H7 (cell line): ENCODE measurements at regions not wholly inside any gene's neighbourhood (a gene's known extent, or its start where the extent isn't known, plus 50 kb on each side); places are given as distances from the start of the nearest gene placed in this dataset.
A peak's percentile ranks its signal among the peaks of the same experiment; 100 is the strongest.

Source experiments
- DNase-seq: peaks from one replicate; pipeline ENCODE4 v3.0.0; 2012
- H3K27me3 ChIP-seq: 2 replicates; pipeline ENCODE4 v1.6.0; 2011; ENCODE audit warnings: mild to moderate bottlenecking, low read length; ENCODE audit not compliant: control insufficient read depth, insufficient read depth
- H3K36me3 ChIP-seq: replicated peaks from 2 replicates; pipeline ENCODE4 v1.5.1; 2011; ENCODE audit warnings: low read length; ENCODE audit not compliant: control insufficient read depth, insufficient read depth
- H3K4me3 ChIP-seq: 2 replicates; pipeline ENCODE4 v1.5.1; 2011; ENCODE audit warnings: low read depth, mild to moderate bottlenecking, control low read depth, low read length, moderate library complexity; ENCODE audit not compliant: insufficient read depth

DNA sequence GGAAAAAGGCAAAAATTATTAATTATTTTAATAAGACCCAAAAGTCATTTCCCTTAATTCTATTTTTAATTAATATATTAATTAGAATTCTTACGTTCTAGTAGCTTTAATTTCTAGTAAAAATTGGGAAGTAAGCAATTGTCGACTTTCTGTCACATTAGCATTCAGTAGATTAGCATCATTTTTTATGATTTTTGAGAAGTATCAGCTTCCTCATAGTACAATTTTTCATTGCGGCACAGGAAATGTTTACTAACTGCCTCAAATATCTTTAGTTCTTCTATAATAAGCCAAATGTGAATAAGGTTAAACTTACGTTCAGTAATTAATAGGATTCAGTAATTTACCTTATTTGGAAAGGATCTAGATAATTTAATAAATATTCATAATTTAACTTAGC is 687.4 kb downstream of the EPM2A start:
- DNase-seq: no peak

DNA sequence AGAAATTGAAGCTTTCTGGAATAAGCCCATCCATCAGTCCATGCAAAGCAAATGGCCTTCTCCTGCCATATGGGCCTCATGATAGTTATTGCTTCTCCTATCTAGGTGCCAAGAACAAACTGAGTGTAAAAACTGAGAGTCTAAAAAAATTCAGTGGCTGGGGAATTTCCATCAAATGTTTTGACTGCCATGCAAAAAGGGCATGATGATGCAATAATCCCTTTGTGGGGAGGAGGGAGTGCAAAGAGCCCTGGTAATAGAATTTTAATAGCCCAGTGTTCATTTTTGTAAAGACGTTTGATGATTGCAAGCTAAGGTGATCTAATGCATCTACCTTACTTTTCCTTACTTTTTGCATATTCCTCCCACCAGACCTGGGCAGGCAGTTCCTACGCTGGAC is 683.7 kb downstream of the EPM2A start:
- no peak for DNase-seq
- Histone ChIP-seq H3K4me3 (no peak overlapping the region), H3K27me3 (no peaks in the 10 kb centered on the region), H3K36me3 (no peaks in the 10 kb centered on the region)

More for the DNA sequence above, 687.4 kb downstream of the EPM2A start:
- H3K4me3 ChIP-seq: no peak overlapping the region
- H3K27me3 ChIP-seq: no peaks in the 10 kb centered on the region
- H3K36me3 ChIP-seq: no peaks in the 10 kb centered on the region

DNA sequence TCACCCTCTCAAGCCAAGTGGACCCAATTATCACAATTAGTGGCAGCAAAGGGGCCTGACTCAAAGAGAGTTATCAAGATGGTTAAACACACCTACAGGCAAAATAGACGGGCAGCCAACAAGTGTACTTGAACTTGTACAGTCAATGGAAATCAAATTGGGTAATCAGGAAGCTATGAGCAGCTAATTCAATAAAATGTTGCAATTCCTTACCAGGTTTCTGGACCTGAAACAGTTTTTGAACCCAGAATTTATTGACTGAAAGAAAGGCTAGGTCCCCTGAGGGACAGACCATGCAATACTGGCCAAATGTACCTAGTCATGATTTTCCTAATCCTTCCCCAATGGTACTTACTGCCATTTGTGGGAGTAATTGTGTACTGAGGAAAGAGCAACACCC is 679.8 kb downstream of the EPM2A start:
- Histone ChIP-seq H3K4me3 (no peak overlapping the region), H3K27me3 (no peaks in the 10 kb centered on the region), H3K36me3 (no peaks in the 10 kb centered on the region)
- DNase-seq: no peak

DNA sequence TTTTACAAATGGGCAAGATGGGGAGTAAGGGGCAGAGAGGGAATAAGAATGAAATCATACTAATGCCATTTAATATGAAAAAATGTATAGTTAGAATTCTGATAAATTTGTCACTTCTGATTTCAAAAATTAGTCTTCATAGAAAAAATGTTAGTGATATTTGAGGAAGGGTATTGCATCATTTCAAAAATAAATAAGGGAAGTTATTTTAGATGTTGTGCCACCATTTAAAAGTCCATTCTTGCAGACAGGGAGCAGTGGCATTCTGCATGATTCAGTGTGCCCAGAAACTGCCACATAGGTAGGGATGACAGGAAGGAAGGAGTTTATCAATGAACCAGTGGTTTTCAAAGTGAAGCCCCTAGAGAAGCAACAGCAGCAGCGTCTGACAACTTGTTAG is 674.6 kb downstream of the EPM2A start:
- no peaks in the 10 kb centered on the region for H3K36me3 ChIP-seq
- no peak for DNase-seq
- no peaks in the 10 kb centered on the region for H3K27me3 ChIP-seq
- H3K4me3 ChIP-seq: no peak overlapping the region

DNA sequence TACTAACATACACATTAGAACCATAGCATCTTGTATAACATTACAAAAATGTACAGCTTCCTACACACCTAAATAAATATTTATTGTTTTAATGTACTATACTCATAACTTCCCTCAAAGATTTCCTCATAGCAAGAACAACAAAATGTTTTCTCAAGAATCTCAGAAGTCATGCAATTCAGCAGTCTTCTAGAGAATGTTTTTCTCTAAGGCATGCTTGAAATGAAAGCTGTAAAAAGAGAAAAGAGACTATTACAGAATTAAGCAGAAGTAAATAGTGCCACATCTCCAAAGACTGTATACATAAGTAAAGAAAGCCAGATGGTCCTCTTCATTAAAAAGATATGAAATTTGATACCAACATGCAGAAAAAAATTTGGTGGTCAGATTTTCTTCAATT is 672.2 kb downstream of the EPM2A start:
- DNase-seq: no peak
- H3K4me3 ChIP-seq: no peak overlapping the region
- no peaks in the 10 kb centered on the region for H3K36me3 ChIP-seq
- no peaks in the 10 kb centered on the region for H3K27me3 ChIP-seq

DNA sequence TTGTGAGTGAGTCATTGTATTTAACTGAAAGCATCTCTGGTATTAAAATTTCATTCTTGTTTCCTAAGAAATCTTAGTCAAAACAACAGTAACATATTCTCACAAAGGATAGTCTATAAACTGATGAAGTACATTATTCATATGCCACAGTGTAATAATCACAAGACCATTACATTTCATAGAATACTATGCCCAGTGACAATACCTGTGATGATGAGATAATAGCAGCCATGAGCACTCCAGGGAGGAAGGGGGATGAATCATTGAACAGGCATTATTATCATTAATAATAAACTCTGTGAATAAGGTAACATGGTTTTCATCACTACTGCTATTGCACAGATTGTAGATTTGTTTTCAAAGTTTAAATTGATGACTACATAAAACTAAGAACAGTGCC is 667.9 kb downstream of the EPM2A start:
- H3K4me3 ChIP-seq: no peak overlapping the region
- H3K36me3 ChIP-seq: no peaks in the 10 kb centered on the region
- DNase-seq: no peak

DNA sequence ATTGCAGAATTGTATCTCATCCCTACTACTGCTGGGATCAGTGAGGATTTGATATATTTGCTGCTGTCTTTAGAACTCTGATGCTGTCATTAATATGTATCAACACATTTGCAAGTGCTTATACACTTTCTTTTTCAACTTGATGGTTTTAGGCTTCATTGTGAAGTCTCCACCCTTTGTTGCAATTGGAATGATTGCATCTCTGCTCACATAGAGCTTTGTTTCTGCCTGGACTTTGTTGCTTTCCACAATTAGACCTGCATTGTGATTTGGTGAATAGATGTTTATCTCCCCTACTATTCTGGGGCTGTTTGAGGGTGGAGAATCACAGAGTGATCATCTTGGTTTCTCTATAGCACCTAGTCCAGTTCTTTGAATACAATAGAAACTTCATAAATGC is 666.7 kb downstream of the EPM2A start:
- Histone ChIP-seq H3K27me3 (no peaks in the 10 kb centered on the region), H3K36me3 (no peaks in the 10 kb centered on the region), H3K4me3 (no peak overlapping the region)
- DNase-seq: no peak

More for the DNA sequence above, 667.9 kb downstream of the EPM2A start:
- no peaks in the 10 kb centered on the region for H3K27me3 ChIP-seq

DNA sequence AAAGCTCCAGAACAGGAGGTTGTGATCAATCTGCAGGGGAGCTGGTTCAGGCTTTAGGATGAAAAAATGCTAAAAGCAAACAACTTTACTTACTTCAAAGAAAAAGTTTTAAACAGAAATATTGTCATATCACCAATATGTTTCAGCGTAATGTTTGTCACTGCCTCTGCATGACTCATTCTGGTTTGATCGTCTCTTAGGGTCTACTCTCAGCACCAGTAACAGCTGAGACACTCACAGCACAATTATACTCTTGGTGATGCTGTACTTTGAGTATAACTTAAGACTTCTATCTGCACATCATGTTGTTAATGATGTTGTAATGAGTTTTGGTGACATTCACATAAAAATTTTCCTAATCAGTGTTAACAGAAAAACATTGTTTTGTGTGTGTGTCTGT is 665.4 kb downstream of the EPM2A start:
- no peak for DNase-seq
- no peaks in the 10 kb centered on the region for H3K36me3 ChIP-seq
- no peak overlapping the region for H3K4me3 ChIP-seq
- H3K27me3 ChIP-seq: no peaks in the 10 kb centered on the region

DNA sequence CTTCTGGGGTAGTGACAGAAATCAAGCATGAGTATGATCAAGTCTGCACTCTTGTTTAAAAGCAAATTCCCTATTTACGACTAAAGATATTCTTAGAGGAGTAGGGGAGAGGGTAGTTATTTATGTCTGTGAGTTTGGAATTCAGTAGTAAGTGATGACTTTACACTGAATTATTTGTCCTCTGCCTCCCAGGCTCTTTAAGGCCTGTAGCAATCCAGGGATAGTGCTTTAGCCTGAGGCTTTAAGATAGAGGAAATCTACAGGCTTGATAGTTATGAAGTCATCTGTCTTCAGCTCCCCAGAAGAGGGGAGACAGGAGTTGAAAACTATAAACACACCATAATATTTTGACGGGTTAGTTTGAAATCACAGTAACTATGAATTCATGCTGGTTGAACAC is 664.5 kb downstream of the EPM2A start:
- Histone ChIP-seq H3K4me3 (no peak overlapping the region), H3K27me3 (no peaks in the 10 kb centered on the region), H3K36me3 (no peaks in the 10 kb centered on the region)
- no peak for DNase-seq

DNA sequence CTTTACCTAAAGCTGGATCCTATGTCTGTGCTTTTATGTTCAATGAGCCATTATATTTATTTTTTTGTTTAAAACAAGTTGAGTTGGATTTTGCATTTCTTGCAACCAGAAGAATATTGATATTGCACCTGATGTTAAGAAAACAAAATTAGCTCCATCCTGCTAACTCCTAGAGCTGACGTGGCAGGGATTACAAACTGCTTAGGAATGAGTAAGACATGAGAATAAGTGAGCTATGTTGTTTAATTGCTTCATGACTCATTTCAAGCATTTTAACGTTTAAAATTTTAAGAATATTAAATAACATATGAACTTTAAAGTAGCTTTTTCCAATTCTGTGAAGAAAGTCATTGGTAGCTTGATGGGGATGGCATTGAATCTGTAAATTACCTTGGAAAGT is 663.5 kb downstream of the EPM2A start:
- DNase-seq: no peak
- Histone ChIP-seq H3K4me3 (no peak overlapping the region), H3K36me3 (no peaks in the 10 kb centered on the region), H3K27me3 (no peaks in the 10 kb centered on the region)

DNA sequence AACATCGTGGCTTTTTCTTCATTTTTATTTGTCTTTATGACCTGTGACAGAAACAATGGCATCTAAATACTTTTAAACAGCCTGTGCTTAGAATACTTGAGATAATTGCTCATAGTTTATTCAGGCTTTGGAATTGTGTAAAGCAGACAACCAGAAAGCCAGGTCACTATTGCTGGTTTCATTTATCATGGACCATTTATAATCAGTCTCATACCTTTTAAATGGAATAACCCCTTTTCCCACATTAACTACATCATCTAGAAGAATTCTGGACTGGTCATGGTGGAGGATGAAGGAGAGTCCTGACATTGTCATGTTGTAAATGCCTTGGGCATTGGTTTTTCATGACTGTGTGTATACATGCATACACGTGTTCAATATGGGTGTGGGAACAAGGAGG is 661.5 kb downstream of the EPM2A start:
- no peak for DNase-seq
- Histone ChIP-seq H3K36me3 (no peaks in the 10 kb centered on the region), H3K4me3 (no peak overlapping the region), H3K27me3 (no peaks in the 10 kb centered on the region)

DNA sequence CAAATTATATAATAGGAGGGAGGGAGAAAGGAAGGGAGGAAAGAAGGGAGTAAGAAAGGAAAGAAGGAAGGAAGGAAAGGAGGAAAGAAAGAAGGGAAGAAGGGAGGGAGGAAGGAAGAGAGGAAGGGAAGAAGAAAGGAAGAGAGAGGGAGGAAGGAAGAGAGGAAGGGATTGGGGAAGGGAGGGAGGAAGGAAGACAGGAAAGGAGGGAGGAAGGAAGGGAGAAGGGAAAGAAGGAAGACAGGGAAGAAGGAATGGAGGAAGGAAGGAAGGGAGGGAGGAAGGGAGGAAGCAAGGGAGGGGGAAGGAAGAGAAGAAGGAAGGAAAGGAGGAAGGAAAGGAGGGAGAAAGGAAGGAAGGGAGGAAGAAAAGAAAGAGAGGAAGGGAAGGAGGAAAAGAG is 660.5 kb downstream of the EPM2A start:
- H3K36me3 ChIP-seq: no peaks in the 10 kb centered on the region
- H3K4me3 ChIP-seq: no peak overlapping the region
- no peaks in the 10 kb centered on the region for H3K27me3 ChIP-seq
- DNase-seq: no peak

DNA sequence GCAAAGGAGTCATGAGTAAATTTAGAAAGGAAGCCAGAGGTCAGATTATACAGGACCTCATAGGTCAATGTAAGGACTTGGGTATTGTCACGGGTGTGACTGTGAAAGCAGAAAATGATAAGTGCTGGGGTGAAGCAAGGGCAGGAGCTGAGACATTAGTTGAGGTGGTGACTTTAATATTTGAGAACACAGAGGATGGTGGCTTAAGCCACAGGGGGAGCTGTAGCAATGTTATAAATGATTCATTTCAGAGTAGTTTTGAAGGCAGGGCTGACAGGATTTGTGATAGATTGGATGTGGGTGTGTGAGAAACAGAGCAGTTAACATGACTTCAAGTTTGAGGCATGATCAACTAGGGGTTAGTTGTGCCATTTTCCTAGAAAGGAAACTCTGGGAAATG is 659.9 kb downstream of the EPM2A start:
- peak; percentile 8 for DNase-seq
- Histone ChIP-seq H3K36me3 (no peaks in the 10 kb centered on the region), H3K4me3 (no peak overlapping the region), H3K27me3 (no peaks in the 10 kb centered on the region)

DNA sequence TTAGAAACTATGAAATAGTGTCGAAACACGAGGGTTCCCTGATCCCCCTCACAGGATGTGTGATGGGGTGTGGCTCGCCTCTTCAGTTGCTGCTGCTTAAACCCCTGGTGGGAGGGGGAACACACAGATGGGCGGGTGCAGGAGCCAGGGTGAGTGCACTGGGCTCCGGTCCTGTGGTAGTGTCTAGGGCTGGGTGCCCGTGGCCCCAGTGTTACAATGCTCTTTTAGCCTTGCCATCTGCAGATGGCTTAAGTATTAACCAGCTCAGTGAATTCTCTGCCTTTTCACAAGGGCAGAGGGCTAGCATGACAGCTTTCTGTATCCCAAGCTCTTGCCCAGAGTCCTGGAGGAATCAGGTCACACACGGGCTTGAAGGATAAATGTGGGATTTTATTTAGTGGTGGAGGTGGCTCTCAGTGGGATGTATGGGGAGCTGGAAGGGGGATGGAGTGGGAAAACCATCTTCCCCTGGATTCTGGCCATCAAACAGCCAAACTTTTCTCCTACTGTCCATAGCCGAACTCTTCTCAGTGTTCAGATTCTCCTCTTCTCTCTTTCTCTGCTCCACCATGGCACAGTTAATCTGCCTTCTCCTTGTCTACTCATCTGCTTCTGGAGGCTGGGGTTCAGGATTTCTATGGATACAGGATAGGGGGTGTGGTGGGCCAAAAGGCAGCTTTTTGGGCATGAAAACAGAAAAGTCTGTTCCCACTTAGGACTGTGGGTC is 659.0 kb downstream of the EPM2A start:
- H3K36me3 ChIP-seq: no peaks in the 10 kb centered on the region
- H3K27me3 ChIP-seq: no peaks in the 10 kb centered on the region
- DNase-seq: no peak
- H3K4me3 ChIP-seq: no peak overlapping the region

DNA sequence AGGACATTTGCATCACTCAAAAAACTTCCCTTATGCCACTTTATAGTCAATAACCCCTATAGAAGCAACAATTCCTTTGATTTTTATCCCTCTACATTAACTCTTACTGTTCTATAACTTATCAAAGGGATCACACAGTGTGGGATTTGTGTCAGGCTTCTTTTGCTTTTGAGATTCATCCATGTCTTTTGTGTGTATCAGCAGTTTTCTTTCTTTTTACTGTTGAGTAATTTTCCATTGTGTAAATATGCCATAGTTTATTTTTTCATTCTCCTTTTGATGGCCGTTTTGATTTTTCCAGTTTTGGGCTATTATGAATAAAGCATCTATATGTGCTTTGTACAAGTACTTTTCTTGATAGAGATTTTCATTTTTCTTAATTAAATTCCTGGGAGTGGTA is 657.9 kb downstream of the EPM2A start:
- H3K36me3 ChIP-seq: no peaks in the 10 kb centered on the region
- DNase-seq: no peak
- no peaks in the 10 kb centered on the region for H3K27me3 ChIP-seq
- H3K4me3 ChIP-seq: no peak overlapping the region

DNA sequence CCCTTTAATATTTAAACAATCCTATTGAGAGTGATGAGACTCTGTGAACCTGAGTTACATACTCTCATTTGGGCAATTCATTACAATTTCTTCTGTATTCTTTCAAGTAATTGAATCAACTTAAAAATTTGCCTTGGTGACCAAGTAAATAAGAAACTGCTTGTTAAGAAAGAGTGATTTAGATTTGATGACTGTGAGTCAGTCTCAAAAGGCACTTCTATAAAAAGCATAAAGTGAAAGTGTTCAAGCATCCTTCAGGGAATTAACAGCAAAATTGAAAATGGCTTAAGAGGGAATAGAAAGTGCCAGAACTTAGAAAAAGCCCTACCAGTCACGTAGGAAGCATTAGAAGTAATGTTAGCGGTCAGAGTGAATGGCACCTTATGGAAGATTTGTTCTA is 654.7 kb downstream of the EPM2A start:
- Histone ChIP-seq H3K27me3 (no peaks in the 10 kb centered on the region), H3K36me3 (no peaks in the 10 kb centered on the region), H3K4me3 (no peak overlapping the region)
- no peak for DNase-seq
